ENCODE measurements at regions not wholly inside any gene's neighbourhood (a gene's known extent, or its start where the extent isn't known, plus 50 kb on each side); places are given as distances from the start of the nearest gene placed in this dataset.

DNA sequence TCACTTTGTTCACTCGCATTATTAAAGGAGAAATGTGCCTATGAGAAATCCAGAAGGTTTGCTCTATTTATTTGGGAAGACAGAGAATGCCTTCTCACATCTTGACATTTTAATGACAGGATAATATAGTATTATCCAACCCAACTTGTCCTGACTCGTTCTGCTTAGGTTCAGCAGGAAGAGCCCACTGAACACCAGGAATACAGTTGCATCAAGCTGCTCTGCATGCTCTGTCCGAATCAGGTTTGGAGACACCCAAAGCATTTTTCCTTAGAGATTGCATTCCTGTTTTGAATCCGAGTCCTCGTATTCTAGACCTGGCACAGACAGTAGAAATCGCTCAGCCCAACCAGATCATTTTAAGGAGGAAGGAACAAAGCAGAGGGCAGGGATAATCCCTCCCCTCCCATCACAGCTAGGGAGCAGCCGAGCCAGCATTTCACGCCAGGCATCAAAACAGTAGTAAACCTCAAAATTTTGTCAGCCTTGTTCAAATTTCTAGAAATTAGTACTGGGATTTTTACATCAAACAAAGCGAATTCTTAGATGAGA, 837.4 kb upstream of the ID2 start:
- TF ChIP-seq EP300 (IDR thresholded peaks at IDR 0.05; ENCODE audit: low read depth) (no peak), POLR2A (IDR thresholded peaks at IDR 0.05) (no peak)
